ENCODE measurements at regions not wholly inside any gene's neighbourhood (a gene's known extent, or its start where the extent isn't known, plus 50 kb on each side); places are given as distances from the start of the nearest gene placed in this dataset.

DNA sequence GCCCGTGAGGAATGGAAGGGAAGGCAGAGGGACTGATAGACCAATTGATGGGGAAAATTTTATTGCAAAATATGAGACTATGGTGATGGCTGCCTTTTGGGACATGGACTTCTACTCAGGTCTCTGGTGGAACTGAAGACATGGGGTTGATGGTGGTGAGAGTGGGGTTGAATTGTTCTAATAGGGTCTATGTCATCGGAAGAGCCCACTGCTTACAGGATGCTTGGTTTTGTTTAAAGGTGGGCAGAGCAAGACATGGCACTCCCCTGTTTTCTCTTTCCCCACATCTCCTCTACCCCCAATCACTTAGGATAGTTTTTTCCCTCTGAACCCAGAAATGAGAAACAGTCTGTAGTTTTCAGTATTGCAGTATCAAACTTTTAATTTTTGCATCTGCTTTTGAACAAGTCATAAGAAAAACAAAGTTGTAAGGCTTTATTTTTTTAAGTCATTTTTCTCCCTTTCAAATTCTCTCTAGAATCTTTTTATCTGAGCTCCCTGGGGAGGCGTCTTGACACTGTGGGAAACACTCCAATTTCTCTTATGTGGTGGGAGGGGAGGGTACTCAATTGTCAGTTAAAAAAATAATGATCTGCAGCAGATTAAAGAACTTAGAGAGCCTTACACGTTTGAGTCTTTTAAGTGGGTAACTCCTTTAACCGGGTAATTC, 276.2 kb upstream of the TBC1D5 start:
- DNase-seq (no peak), ATAC-seq (ENCODE audit: low FRiP score in 2 of 2) (no peak)
- TF ChIP-seq, protein P1, sequence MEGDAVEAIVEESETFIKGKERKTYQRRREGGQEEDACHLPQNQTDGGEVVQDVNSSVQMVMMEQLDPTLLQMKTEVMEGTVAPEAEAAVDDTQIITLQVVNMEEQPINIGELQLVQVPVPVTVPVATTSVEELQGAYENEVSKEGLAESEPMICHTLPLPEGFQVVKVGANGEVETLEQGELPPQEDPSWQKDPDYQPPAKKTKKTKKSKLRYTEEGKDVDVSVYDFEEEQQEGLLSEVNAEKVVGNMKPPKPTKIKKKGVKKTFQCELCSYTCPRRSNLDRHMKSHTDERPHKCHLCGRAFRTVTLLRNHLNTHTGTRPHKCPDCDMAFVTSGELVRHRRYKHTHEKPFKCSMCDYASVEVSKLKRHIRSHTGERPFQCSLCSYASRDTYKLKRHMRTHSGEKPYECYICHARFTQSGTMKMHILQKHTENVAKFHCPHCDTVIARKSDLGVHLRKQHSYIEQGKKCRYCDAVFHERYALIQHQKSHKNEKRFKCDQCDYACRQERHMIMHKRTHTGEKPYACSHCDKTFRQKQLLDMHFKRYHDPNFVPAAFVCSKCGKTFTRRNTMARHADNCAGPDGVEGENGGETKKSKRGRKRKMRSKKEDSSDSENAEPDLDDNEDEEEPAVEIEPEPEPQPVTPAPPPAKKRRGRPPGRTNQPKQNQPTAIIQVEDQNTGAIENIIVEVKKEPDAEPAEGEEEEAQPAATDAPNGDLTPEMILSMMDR (IDR thresholded peaks at IDR 0.05): no peak
- no peak for TF ChIP-seq EP300 (IDR thresholded peaks at IDR 0.05)
- Histone ChIP-seq H3K36me3 (no peaks in the 10 kb centered on the region), H3K27ac (no peak overlapping the region), H3K4me1 (no peaks in the 10 kb centered on the region), H3K4me3 (no peak overlapping the region), H3K27me3 (no peaks in the 10 kb centered on the region), H3K9me3 (no peaks in the 10 kb centered on the region)
- WGBS, 2 donors: 48 to 58% methylated on average over 5 of the region's 5 CpGs

DNA sequence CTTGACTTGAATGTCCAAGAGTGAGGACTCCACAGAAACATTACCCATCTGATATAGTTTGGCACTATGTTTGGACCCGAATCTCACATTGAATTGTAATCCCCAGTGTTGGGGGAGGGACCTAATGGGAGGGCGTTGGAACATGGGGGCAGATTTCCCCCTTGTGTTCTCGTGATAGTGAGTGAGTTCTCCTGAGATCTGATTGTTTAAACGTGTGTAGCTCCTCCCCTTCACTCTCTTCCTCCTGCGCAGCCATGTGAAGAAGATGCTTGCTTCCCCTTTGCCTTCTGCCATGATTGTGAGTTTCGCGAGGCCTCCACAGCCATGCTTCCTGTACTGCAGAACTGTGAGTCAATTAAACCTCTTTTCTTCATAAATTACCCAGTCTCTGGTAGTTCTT, 273.9 kb upstream of the TBC1D5 start:
- ATAC-seq (ENCODE audit: low FRiP score in 2 of 2) (no peak), DNase-seq (no peak)
- WGBS, 2 donors: 77 to 86% methylated on average over 5 to 7 of the region's 7 CpGs

DNA sequence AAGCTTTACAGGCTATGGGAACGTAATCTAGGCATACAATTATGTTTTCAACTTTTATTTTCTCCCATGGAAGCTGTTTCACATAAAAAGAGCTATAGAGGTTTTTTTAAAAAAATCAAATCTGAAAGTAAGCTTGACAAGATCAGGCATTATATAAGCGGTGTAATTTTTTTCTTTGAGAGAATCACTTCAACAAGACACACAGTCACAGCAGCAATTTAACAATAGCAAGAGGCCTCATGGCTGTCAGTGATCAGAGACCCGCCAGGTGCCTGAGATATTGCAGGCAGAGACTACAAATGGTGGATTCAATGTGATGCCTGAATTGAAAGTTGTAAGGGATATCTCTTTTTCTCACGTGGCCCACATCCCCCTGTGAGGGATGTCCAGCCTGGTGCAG, 270.5 kb upstream of the TBC1D5 start:
- H3K4me3 ChIP-seq: no peak overlapping the region
- H3K27ac ChIP-seq: no peak overlapping the region
- DNase-seq (no peak), ATAC-seq (ENCODE audit: low FRiP score in 2 of 2) (no peak)
- no peaks in the 10 kb centered on the region for H3K27me3 ChIP-seq
- H3K4me1 ChIP-seq: no peaks in the 10 kb centered on the region
- no peaks in the 10 kb centered on the region for H3K9me3 ChIP-seq
- no peaks in the 10 kb centered on the region for H3K36me3 ChIP-seq
- 83% methylated on average over 4 of the region's 4 CpGs for WGBS, 2 donors
- TF ChIP-seq, protein P1 (IDR thresholded peaks at IDR 0.05): no peak
- TF ChIP-seq POLR2AphosphoS5 (IDR thresholded peaks at IDR 0.05) (no peak), EP300 (IDR thresholded peaks at IDR 0.05) (no peak), POLR2A (IDR thresholded peaks at IDR 0.05) (no peak)

More for the DNA sequence above, 273.9 kb upstream of the TBC1D5 start:
- Histone ChIP-seq H3K4me3 (no peak overlapping the region), H3K36me3 (no peaks in the 10 kb centered on the region), H3K9me3 (no peaks in the 10 kb centered on the region), H3K27ac (no peak overlapping the region), H3K4me1 (no peaks in the 10 kb centered on the region), H3K27me3 (no peaks in the 10 kb centered on the region)
- TF ChIP-seq EP300 (IDR thresholded peaks at IDR 0.05): no peak
- TF ChIP-seq POLR2A (IDR thresholded peaks at IDR 0.05): no peak
- TF ChIP-seq, protein P1 (IDR thresholded peaks at IDR 0.05): no peak
- TF ChIP-seq POLR2AphosphoS5 (IDR thresholded peaks at IDR 0.05): no peak

DNA sequence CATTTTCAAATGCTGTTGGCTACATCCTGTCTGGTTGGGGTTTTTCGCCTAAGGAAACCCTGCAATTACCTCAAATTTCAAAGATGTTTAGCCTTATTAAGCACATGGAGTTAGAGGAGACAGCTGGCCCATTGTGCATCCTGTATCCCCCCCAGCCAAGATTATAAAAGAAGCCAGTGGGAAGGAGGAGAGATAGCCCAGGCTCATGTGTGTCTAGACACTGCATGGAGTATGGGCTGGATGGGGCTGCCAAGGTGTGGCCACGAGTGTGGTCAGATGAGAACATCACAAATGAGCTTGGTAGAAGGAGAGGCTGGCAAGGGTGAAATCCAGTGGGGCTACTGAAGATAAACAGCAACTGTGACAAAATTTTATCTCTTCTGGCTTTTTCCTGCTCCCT, 270.0 kb upstream of the TBC1D5 start:
- TF ChIP-seq, protein P1 (IDR thresholded peaks at IDR 0.05): no peak
- TF ChIP-seq EP300 (IDR thresholded peaks at IDR 0.05) (no peak), POLR2A (IDR thresholded peaks at IDR 0.05) (no peak), POLR2AphosphoS5 (IDR thresholded peaks at IDR 0.05) (no peak)
- Histone ChIP-seq H3K4me3 (no peak overlapping the region), H3K27ac (no peak overlapping the region), H3K27me3 (no peaks in the 10 kb centered on the region), H3K4me1 (no peaks in the 10 kb centered on the region), H3K9me3 (no peaks in the 10 kb centered on the region), H3K36me3 (no peaks in the 10 kb centered on the region)
- DNase-seq (no peak), ATAC-seq (ENCODE audit: low FRiP score in 2 of 2) (no peak)
- 61 to 65% methylated on average over 2 of the region's 2 CpGs for WGBS, 2 donors

DNA sequence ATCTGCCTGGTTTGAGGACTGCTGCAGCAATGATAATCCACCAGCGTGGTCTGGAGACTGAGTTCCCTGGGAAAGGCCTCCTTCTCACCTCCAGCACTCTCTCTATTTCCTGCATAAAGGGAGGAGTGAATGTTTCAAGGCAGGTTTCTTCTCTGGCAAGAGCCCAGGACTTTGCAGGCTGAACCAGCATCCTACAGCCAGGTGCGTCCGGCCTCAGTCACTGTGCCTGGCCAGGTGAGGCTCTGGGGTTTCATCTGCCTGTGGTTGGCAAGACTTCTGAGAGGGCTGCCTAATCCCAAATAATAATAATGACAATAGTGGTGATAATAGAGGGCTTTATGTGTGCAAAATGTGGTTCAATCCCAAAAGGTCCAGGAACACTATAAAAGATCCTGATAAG, 269.0 kb upstream of the TBC1D5 start:
- 90 to 92% methylated on average over 3 of the region's 3 CpGs for WGBS, 2 donors
- Histone ChIP-seq H3K4me1 (no peaks in the 10 kb centered on the region), H3K36me3 (no peaks in the 10 kb centered on the region), H3K4me3 (no peak overlapping the region), H3K27ac (no peak overlapping the region), H3K27me3 (no peaks in the 10 kb centered on the region), H3K9me3 (no peaks in the 10 kb centered on the region)
- ATAC-seq (ENCODE audit: low FRiP score in 2 of 2) (no peak), DNase-seq (peak in 1 of 2 donors; percentile 1)
- TF ChIP-seq POLR2AphosphoS5 (IDR thresholded peaks at IDR 0.05) (no peak), EP300 (IDR thresholded peaks at IDR 0.05) (no peak), POLR2A (IDR thresholded peaks at IDR 0.05) (no peak)
- TF ChIP-seq, protein P1 (IDR thresholded peaks at IDR 0.05): no peak
